ENCODE measurements at regions not wholly inside any gene's neighbourhood (a gene's known extent, or its start where the extent isn't known, plus 50 kb on each side); places are given as distances from the start of the nearest gene placed in this dataset.

- peak; percentile 19 to 54 (median 45) for TF ChIP-seq CTCF (IDR thresholded peaks at IDR 0.05)
- no peak for TF ChIP-seq POLR2A (IDR thresholded peaks at IDR 0.05)
- no peak for TF ChIP-seq POLR2AphosphoS5 (IDR thresholded peaks at IDR 0.05)
- no peak for TF ChIP-seq EP300 (IDR thresholded peaks at IDR 0.05)
These were observed 161.8 kb upstream of the CACNA2D1 start for GRCh38 chr7:82605247-82605864.
